H1 (cell line): ENCODE measurements at regions not wholly inside any gene's neighbourhood (a gene's known extent, or its start where the extent isn't known, plus 50 kb on each side); places are given as distances from the start of the nearest gene placed in this dataset.

Experiments
- CTCF ChIA-PET: fragments of 300-600 bp; sonication (Branson Sonifier 250); formaldehyde crosslinking; loops from one replicate; lab custom pipeline; 2021; ENCODE audit not compliant: partially characterized antibody; lab: Charles Lee
- POLR2A ChIA-PET: fragments of 300-600 bp; sonication (Branson Sonifier 250); formaldehyde crosslinking; loops from one replicate; lab custom pipeline; 2021; ENCODE audit warnings: inconsistent platforms; ENCODE audit not compliant: partially characterized antibody; lab: Charles Lee
- DNase-seq, 2 experiments: peaks; one replicate each; pipeline versions ENCODE4 v3.0.0 to v3.0.0-alpha.2; 2010 to 2022; ENCODE audit warnings: low spot score in 2 of 2, low read depth in 1 of 2, mixed read lengths in 1 of 2
- FAIRE-seq: peaks from 2 replicates; lab custom pipeline; 2011; peaks lifted over from hg19 to GRCh38; lab: Jason Lieb, UNC
- H2AFZ ChIP-seq: 2 replicates; pipeline ENCODE4 v1.8.1; 2012; ENCODE audit warnings: low read length, inconsistent platforms
- H2AK5ac ChIP-seq: 2 replicates; pipeline ENCODE4 v1.6.1; 2013; ENCODE audit warnings: low read depth, low read length
- H2BK120ac ChIP-seq: replicated peaks from 2 replicates; pipeline ENCODE3; 2013; ENCODE audit warnings: low read depth, low read length, inconsistent platforms
- H2BK12ac ChIP-seq: 2 replicates; pipeline ENCODE4 v1.6.1; 2013; ENCODE audit warnings: low read depth, low read length
- H2BK15ac ChIP-seq: 2 replicates; pipeline ENCODE4 v1.6.1; 2013; ENCODE audit warnings: low read length
- H2BK20ac ChIP-seq: 2 replicates; pipeline ENCODE4 v1.6.1; 2013; ENCODE audit warnings: low read length
- H2BK5ac ChIP-seq: 2 replicates; pipeline ENCODE4 v1.6.1; 2013; ENCODE audit warnings: low read depth, low read length
- H3K14ac ChIP-seq: 2 replicates; pipeline ENCODE4 v1.6.1; 2013; ENCODE audit warnings: inconsistent platforms; ENCODE audit not compliant: insufficient read length
- H3K18ac ChIP-seq: 2 replicates; pipeline ENCODE4 v1.6.1; 2013; ENCODE audit warnings: low read length; ENCODE audit errors: extremely low read depth
- H3K23ac ChIP-seq: 2 replicates; pipeline ENCODE4 v1.6.1; 2013; ENCODE audit warnings: inconsistent platforms; ENCODE audit not compliant: insufficient read length
- H3K23me2 ChIP-seq: 2 replicates; pipeline ENCODE4 v1.6.1; 2013; ENCODE audit warnings: low read depth, low read length
- H3K27ac ChIP-seq: 2 replicates; pipeline ENCODE4 v1.6.1; 2011; ENCODE audit warnings: low read depth, low read length, inconsistent platforms
- H3K27me3 ChIP-seq, 4 experiments: replicated peaks in 1 of 4; 1 replicate in 1 of 4; 2 replicates in 3 of 4; pipeline versions ENCODE4 v1.6.1 to v1.8.1; 2011 to 2013; ENCODE audit warnings: low read length in 3 of 4, mild to moderate bottlenecking in 3 of 4, inconsistent platforms in 2 of 4, mixed read lengths in 2 of 4, moderate library complexity in 1 of 4; ENCODE audit not compliant: control insufficient read depth in 3 of 4, insufficient read depth in 3 of 4; ENCODE audit errors: extremely low read depth in 1 of 4
- H3K36me3 ChIP-seq, 4 experiments: 2 replicates each; pipeline versions ENCODE4 v1.6.1 to v1.8.1; 2011 to 2013; ENCODE audit warnings: mild to moderate bottlenecking in 4 of 4, low read length in 3 of 4, moderate library complexity in 2 of 4, control low read depth in 1 of 4, inconsistent platforms in 1 of 4; ENCODE audit not compliant: insufficient read depth in 4 of 4, control insufficient read depth in 2 of 4
- H3K4ac ChIP-seq: replicated peaks from 2 replicates; pipeline ENCODE3; 2013; ENCODE audit warnings: low read length, low read depth, mixed read lengths, inconsistent platforms; ENCODE audit not compliant: insufficient read length
- H3K4me1 ChIP-seq, 4 experiments: replicated peaks in 1 of 4; 1 replicate in 1 of 4; 2 replicates in 3 of 4; pipeline versions ENCODE4 v1.6.1 to v1.8.1; 2011 to 2013; ENCODE audit warnings: low read length in 3 of 4, inconsistent platforms in 2 of 4, mixed read lengths in 1 of 4; ENCODE audit not compliant: insufficient read depth in 4 of 4, control insufficient read depth in 3 of 4
- H3K4me2 ChIP-seq, 2 experiments: 2 replicates each; pipeline versions ENCODE4 v1.6.1 to v1.8.1; 2011 to 2013; ENCODE audit warnings: low read depth in 2 of 2, low read length in 2 of 2, control low read depth in 1 of 2, inconsistent platforms in 1 of 2, mild to moderate bottlenecking in 1 of 2; ENCODE audit not compliant: insufficient read depth in 1 of 2
- H3K4me3 ChIP-seq, 4 experiments: fragments of 200-600, 300-600 bp in 1 of 4; sonication (generic), shearing (Covaris generic), sonication (Bioruptor Twin) in 1 of 4; 2 replicates each; pipeline versions ENCODE4 v1.5.1 to v1.8.1; 2011 to 2016; ENCODE audit warnings: low read length in 4 of 4, low read depth in 3 of 4, control low read depth in 2 of 4, inconsistent platforms in 2 of 4, mild to moderate bottlenecking in 2 of 4, mixed read lengths in 1 of 4, moderate library complexity in 1 of 4; ENCODE audit not compliant: insufficient read depth in 2 of 4; ENCODE audit errors: extremely low read depth in 1 of 4
- H3K56ac ChIP-seq: replicated peaks from 2 replicates; pipeline ENCODE3; 2013; ENCODE audit warnings: low read depth, mild to moderate bottlenecking, mixed read lengths, low read length, inconsistent platforms; ENCODE audit not compliant: insufficient read length
- H3K79me1 ChIP-seq: 2 replicates; pipeline ENCODE4 v1.6.1; 2013; ENCODE audit warnings: low read depth, low read length, control low read depth
- H3K79me2 ChIP-seq, 2 experiments: 2 replicates each; pipeline versions ENCODE4 v1.6.1 to v1.8.1; 2012 to 2013; ENCODE audit warnings: low read length in 2 of 2, mild to moderate bottlenecking in 2 of 2, inconsistent platforms in 1 of 2; ENCODE audit not compliant: insufficient read depth in 2 of 2, control insufficient read depth in 1 of 2
- H3K9ac ChIP-seq, 4 experiments: replicated peaks in 1 of 4; 1 replicate in 1 of 4; 2 replicates in 3 of 4; pipeline versions ENCODE4 v1.6.1 to v1.8.1; 2011 to 2013; ENCODE audit warnings: low read depth in 3 of 4, low read length in 3 of 4, control low read depth in 2 of 4, mild to moderate bottlenecking in 2 of 4, moderate library complexity in 2 of 4, inconsistent platforms in 1 of 4; ENCODE audit errors: extremely low read depth in 1 of 4
- H3K9me3 ChIP-seq, 2 experiments: 2 replicates each; pipeline versions ENCODE4 v1.6.1 to v1.8.1; 2012 to 2013; ENCODE audit warnings: mild to moderate bottlenecking in 2 of 2, moderate library complexity in 2 of 2, control low read depth in 1 of 2, inconsistent platforms in 1 of 2, low read depth in 1 of 2, low read length in 1 of 2, mixed read lengths in 1 of 2; ENCODE audit not compliant: insufficient read depth in 2 of 2
- H4K20me1 ChIP-seq, 2 experiments: replicated peaks in 1 of 2; 2 replicates each; pipeline versions ENCODE3 to v1.8.1; 2011 to 2013; ENCODE audit warnings: inconsistent platforms in 2 of 2, low read length in 2 of 2, mild to moderate bottlenecking in 1 of 2; ENCODE audit not compliant: insufficient read depth in 2 of 2, control insufficient read depth in 1 of 2
- H4K5ac ChIP-seq: 2 replicates; pipeline ENCODE4 v1.6.1; 2013; ENCODE audit warnings: low read length, low read depth, mixed read lengths, inconsistent platforms; ENCODE audit not compliant: insufficient read length
- H4K8ac ChIP-seq: 2 replicates; pipeline ENCODE4 v1.8.0; 2013; ENCODE audit warnings: mild to moderate bottlenecking, moderate library complexity, low read length, inconsistent platforms; ENCODE audit not compliant: insufficient read depth; ENCODE audit errors: extremely low read depth
- H4K91ac ChIP-seq: replicated peaks from 2 replicates; pipeline ENCODE3; 2013; ENCODE audit warnings: low read length, mixed read lengths, inconsistent platforms; ENCODE audit not compliant: insufficient read length
- ASH2L ChIP-seq: fragments of 200-600, 300-600 bp; sonication (generic); IDR thresholded peaks from one replicate; pipeline ENCODE4 v1.7.1; 2017; ENCODE audit warnings: low read length
- BACH1 ChIP-seq: IDR thresholded peaks from 2 replicates; pipeline ENCODE4 v1.6.1; 2012; ENCODE audit warnings: low read length, improper control_type of control experiment
- CEBPB ChIP-seq: IDR thresholded peaks from 2 replicates; pipeline ENCODE4 v1.6.1; 2012; ENCODE audit warnings: low read depth, low read length
- CHD1 ChIP-seq: IDR thresholded peaks from 2 replicates; pipeline ENCODE4 v1.6.1; 2012; ENCODE audit warnings: low read depth, low read length, improper control_type of control experiment
- E2F6 ChIP-seq: IDR thresholded peaks from 2 replicates; pipeline ENCODE4 v1.6.1; 2012; ENCODE audit warnings: inconsistent platforms
- EP300 ChIP-seq, 2 experiments: IDR thresholded peaks; 1 replicate in 1 of 2; 2 replicates in 1 of 2; pipeline ENCODE4 v1.6.1; 2011 to 2012; ENCODE audit warnings: low read depth in 2 of 2, low read length in 2 of 2, mild to moderate bottlenecking in 2 of 2, borderline replicate concordance in 1 of 2, inconsistent platforms in 1 of 2, moderate library complexity in 1 of 2
- KDM5A ChIP-seq: fragments of 200-600 bp; IDR thresholded peaks from 2 replicates; pipeline ENCODE4 v1.7.1; 2012; ENCODE audit warnings: mild to moderate bottlenecking, low read length, inconsistent platforms, mixed read lengths
- RFX5 ChIP-seq: IDR thresholded peaks from 2 replicates; pipeline ENCODE4 v1.6.1; 2011; ENCODE audit warnings: low read depth, low read length, improper control_type of control experiment, borderline replicate concordance
- SRF ChIP-seq: IDR thresholded peaks from 2 replicates; pipeline ENCODE4 v1.6.1; 2011; ENCODE audit warnings: mild to moderate bottlenecking, low read depth, low read length, moderate library complexity
- TBP ChIP-seq: IDR thresholded peaks from 2 replicates; pipeline ENCODE4 v1.6.1; 2011; ENCODE audit warnings: low read depth, low read length, improper control_type of control experiment
- YY1 ChIP-seq: IDR thresholded peaks from 2 replicates; pipeline ENCODE4 v1.6.1; 2011; ENCODE audit warnings: low read depth, mild to moderate bottlenecking, low read length
- WGBS, 2 experiments: shearing (Covaris generic) in 1 of 2; methylation state at CpG; one replicate each; pipeline versions ENCODE4 v1.1.6 to v1.1.7; 2013 to 2015; ENCODE audit warnings: low lambda C conversion rate in 2 of 2, mixed read lengths in 2 of 2, inconsistent platforms in 1 of 2, low coverage in 1 of 2, missing lambda C conversion rate in 1 of 2; ENCODE audit not compliant: insufficient replicate concordance in 2 of 2, insufficient coverage in 1 of 2, insufficient read length in 1 of 2; ENCODE audit errors: extremely low coverage in 1 of 2, missing lambda C conversion rate in 1 of 2; 5-methylcytosine and 5-hydroxymethylcytosine counted together

DNA sequence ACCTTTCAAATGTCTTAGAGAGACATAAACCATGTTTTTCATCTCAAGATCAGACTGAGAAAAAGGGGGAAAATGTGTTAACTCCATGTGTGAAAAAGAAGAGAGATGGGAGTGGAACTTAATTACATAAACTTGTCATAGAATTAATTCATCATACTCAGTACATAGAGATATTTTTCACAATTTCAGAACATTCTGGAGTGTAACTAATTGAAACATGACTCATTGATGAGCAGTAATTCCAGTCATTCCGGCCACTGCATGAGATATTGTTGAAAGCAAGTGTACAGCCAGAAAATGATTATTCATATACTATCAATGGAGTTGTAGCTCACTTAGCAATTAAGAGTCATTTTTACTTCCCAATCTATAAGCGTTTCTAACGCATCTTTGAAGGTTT, 739.3 kb downstream of the LTN1 start:
- Histone ChIP-seq H2BK15ac (no peak overlapping the region), H4K5ac (no peak overlapping the region), H3K9me3 (no peaks in the 10 kb centered on the region), H4K91ac (no peak overlapping the region), H3K79me1 (no peaks in the 10 kb centered on the region), H2BK5ac (no peak overlapping the region), H3K27me3 (no peaks in the 10 kb centered on the region), H3K27ac (no peak overlapping the region), H4K20me1 (no peaks in the 10 kb centered on the region), H3K4me1 (no peaks in the 10 kb centered on the region), H3K4ac (no peak overlapping the region), H3K56ac (no peak overlapping the region), H3K9ac (no peak overlapping the region), H3K79me2 (no peaks in the 10 kb centered on the region), H2BK12ac (no peak overlapping the region), H3K18ac (no peak overlapping the region), H3K23me2 (no peaks in the 10 kb centered on the region), H2BK20ac (no peak overlapping the region), H2AFZ (no peak overlapping the region), H3K4me3 (no peak overlapping the region), H3K14ac (no peak overlapping the region), H4K8ac (no peak overlapping the region), H3K36me3 (no peaks in the 10 kb centered on the region), H2BK120ac (no peak overlapping the region), H3K4me2 (no peak overlapping the region), H3K23ac (no peak overlapping the region), H2AK5ac (no peak overlapping the region)
- TF ChIP-seq SRF (no peak), EP300 (IDR thresholded peaks at IDR 0.05; ENCODE audit: borderline replicate concordance in 1 of 2, low read depth in 2 of 2, low read length in 2 of 2) (no peak), E2F6 (no peak), CEBPB (no peak), YY1 (no peak), TBP (no peak), KDM5A (no peak), ASH2L (no peak), BACH1 (no peak), CHD1 (no peak), RFX5 (no peak)
- no peak for DNase-seq
- ChIA-PET POLR2A (no interaction called here), CTCF (no interaction called here)
- WGBS, 2 experiments: 92% methylated on average over 3 of the region's 3 CpGs; no CpG with 5 or more reads in 1 of the 2 experiments
- no peak for FAIRE-seq
